GM18867 (cell line): ENCODE measurements at regions not wholly inside any gene's neighbourhood (a gene's known extent, or its start where the extent isn't known, plus 50 kb on each side); places are given as distances from the start of the nearest gene placed in this dataset.
"Not testable (repeated sequence)": the region's sequence is repeated elsewhere in the genome, so short reads cannot be mapped to it uniquely, and the experiment has no call there.

ENCODE experiments used
- ATAC-seq: cut with Tn5 transposase; IDR thresholded peaks from one replicate; pipeline ENCODE4 v1.9.1; 2021; ENCODE audit warnings: mild to moderate bottlenecking, moderate library complexity; ENCODE audit not compliant: unreplicated experiment

DNA sequence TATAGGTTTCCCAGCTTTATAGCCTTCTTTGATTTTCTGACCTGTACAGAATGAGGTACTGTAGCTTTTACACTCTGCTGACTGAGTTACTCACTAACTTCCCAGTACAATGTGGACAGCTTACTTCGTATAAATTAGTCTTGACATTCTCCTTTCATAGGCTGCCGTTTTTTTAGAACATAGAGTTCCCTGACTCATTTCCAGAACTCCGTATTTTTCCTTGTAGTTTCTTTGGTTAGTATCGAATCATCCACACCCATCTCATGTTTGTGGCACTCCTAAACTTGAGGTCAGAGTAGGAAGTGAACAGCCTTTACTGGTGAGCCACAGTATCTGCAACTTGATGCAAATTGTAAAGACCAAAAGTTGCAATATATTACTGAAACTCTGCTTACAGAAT, 303.9 kb downstream of the SLITRK5 start:
- no peak for ATAC-seq

GRCh38 chr13:87976650-87977049, 305.5 kb downstream of the SLITRK5 start:
- not testable (repeated sequence) for ATAC-seq

DNA sequence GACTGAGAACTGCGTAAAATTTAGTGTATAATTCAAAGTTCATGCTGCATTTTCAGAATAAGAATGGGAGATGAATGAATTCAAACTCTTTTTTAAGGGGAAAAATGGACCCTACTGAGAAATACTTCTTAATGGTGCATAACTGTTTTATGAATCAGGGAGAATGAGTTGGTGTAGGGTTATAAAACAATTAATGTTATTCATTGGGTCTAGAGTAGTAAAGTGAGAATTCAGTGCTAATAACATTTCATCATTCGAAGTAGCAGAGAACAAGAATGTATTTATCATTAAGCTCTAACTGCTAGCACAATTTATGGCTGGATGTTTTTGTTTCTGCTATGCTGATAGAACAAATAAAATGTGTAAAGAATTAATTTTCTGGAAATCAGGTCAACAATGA, 310.2 kb downstream of the SLITRK5 start:
- ATAC-seq = no peak

DNA sequence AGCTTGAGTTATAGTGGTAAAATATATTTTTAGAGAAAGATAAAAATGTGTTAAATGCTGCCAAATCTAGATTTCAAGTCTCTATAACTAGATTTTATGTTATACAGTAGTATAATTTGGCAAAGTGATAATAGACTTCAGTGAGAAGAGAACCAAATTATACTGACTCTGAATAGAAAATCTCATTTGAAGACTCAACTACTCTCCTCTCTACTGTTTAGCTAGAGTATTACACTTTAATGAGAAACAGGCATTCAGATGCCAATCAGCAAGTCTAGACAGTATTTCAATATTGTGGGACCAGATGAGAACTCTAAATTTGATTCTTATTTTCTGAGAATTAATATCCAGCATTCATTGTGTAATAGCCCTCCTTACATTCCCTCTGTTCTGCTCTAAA, 311.2 kb downstream of the SLITRK5 start:
- no peak for ATAC-seq

GRCh38 chr13:87986639-87987250, 315.6 kb downstream of the SLITRK5 start:
- no peak for ATAC-seq

- no peak for ATAC-seq
Observed at GRCh38 chr13:87998081-87998480, 326.9 kb downstream of the SLITRK5 start.

DNA sequence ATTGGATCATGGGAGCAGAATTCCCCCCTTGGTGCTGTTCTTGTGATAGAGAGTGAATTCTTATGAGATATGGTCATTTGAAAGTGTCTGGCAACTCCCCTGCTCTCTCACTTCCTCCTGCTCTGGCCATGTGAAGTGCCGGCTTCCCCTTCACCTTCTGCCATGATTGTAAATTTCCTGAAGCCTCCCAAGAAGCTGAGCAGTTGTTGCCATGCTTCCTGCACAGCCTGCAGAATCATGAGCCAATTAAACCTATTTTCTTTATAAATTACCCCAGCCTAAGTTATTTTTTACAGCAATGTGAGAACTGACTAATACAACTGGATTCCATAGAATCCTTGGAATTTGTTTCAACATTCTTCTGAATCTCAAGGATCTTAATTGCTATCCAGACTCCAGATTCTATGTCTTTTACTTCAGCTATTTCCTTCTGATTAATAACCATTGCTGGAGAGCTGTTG, 328.1 kb downstream of the SLITRK5 start:
- ATAC-seq = no peak

DNA sequence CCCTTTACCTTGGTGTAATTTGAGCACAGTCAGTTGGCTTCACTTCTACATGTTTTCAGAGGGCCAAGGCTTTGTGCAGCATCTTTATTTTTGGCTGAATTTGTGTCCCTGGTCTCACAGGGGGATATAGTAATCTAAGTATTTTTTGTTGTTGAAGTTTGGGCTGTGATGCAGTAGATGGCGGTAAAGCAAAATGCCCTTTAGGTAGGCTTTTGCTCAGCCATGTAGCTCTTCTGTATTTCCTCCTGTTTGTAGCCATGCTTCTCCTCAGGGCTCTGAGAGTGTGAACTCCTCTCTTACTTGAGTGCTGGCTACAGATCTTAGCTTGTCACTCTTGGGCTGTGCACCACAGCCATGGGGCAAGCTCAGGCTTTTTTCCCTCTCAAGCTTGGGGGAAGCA, 328.6 kb downstream of the SLITRK5 start:
- no peak for ATAC-seq

DNA sequence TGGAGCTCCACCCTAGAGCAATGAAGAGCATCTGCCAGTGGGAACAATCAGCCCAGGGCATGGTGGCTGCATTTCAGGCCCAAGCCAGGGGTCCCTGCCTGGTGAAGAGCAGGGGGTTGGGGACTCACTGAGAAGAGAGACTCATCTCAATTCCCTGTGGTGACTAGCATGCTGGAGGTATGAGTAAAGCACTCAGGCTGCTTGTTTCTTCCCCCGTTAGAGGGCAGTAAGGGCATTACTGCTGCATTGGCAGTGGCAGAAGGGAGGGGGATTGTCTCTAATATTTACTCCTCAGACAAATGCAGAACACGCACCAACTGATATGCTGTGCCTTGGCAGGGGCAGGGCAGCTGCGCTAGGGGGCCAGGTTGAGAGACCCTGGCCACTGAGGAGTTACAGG, 329.1 kb downstream of the SLITRK5 start:
- ATAC-seq = no peak

DNA sequence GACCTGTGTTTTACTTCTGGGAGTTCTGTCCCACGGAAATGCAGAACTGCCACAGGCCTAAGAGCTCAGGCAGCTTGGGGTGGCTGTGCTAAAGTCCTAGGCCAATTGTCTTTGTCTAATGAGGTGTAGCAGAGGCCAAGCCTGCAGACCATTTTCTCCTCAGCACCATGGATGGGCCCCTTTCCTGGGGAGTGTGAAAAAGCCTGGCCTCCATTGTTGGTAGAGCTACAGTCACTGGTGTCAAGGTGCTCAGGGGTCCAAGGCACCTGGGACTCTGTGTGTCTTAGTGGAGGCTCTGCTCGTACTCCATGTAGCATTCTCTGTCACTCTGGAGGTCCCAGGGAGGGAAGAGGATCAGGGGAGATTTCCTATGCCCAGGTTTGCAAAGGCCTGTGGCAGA, 329.6 kb downstream of the SLITRK5 start:
- ATAC-seq = no peak

DNA sequence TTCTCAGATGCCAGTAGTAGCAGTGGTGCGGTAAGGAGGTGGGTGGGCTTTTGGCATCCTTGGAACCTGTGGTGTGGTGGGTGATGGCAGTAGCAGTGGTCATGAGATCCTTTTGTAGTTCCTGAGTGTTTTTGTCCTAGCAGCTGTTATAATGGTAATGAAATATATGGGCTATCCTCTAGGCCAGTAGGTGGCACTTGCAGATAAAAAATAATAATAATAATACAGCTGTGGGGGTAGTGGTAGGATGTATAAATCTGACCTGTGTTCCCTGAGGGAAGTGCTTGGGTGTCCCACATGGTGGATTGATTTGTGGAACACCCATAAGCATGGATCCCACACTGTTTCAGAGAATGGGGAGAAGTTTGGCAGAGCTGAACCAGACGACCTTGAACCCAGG, 334.0 kb downstream of the SLITRK5 start:
- ATAC-seq = no peak

DNA sequence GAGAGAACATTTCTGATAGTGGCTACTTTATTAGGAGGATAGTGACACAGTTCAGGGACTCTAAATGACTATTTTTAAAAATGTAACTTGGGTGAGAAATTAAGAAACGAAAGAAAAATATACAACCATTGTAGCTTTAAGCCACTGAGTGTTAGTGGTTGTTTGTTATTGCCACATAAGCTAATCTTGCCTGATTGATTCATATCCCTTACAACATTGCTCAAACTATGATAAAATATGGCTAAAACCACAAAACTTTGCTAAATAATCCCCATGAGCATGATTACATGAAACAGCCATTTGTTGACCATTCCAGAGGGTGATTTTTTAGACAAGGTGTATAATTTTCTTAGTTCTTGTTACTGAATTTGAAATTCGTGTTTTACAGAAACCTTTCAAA, 343.4 kb downstream of the SLITRK5 start:
- ATAC-seq = no peak

DNA sequence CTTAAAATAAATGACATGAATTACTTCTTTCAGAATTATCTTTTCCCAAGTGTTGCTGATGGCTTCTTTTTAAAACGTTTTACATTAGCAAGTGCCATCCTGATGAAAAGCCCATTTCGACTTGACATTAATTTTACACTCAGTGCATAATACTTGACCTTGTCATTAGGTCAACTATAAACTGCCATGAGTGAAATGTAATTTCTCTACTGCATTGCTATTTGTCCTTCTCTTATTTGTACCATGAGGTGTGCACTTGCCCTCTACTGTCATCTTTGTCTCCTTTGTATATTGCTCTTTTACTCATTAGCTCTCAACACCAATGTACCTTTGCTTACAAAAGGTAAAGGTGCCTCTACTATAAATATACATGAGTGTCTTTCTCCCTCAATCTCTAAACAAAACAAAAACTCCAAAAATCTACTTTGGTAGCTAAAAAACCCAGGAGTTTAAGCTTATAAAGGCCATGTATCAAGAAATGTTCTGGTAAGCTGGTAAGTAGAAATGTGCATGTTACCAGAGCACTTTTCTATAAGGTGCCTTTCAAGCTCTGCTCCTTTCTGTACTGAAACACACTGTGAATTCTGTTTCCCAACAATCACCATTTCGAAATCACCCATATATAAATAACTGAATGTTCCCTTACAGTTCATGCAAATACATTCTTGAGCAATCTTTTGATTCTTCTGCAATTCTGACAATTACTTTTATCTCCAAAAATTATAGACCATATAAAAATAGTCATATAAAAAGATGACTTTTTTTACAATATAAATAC, 351.4 kb downstream of the SLITRK5 start:
- no peak for ATAC-seq

GRCh38 chr13:88026241-88026640, 355.1 kb downstream of the SLITRK5 start:
- no peak for ATAC-seq

DNA sequence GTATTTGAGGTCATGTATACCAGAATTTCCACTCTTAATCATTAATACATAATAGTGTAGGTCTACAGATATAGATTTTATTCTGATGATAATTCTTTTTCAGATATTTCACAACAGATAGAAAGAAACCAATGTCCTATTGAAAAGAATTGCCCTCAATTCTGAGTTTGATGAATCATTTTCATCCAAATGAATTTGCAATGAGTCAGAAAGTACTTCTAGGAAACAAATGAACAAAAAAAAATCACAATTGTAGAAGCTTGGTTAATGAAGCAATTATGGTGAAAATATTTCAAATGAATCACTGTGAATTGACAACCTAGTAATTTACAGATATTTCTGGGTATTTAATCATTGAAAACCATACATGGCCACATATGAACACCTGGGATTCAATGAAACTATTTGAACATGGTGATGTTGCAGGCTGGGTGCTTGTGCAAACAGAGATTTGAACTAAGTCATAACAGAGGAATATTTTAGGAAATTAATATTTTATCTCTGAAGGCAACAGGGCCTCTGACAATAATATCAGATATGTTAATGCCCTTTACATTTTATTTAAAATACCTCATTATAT, 360.9 kb downstream of the SLITRK5 start:
- no peak for ATAC-seq

GRCh38 chr13:88036205-88036604, 365.0 kb downstream of the SLITRK5 start:
- not testable (repeated sequence) for ATAC-seq

DNA sequence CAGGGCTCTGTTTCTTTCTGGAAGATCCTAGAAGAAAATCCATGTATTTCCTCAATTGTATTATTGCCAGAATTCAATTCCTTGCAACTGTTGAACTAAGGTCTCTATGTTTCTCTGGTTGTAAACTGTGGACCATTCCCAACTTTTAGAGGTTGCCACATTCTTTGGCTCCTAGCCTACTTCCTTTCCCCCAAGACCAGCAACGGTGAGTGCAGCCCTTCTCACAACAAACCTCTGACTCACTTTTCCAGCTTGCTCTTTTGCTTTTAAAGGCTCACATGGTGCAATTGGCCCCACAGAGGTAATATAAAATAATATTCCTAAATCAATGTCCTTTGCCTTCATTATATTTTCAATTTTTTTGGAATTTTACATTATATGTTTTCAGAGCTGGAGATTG, 371.3 kb downstream of the SLITRK5 start:
- no peak for ATAC-seq

DNA sequence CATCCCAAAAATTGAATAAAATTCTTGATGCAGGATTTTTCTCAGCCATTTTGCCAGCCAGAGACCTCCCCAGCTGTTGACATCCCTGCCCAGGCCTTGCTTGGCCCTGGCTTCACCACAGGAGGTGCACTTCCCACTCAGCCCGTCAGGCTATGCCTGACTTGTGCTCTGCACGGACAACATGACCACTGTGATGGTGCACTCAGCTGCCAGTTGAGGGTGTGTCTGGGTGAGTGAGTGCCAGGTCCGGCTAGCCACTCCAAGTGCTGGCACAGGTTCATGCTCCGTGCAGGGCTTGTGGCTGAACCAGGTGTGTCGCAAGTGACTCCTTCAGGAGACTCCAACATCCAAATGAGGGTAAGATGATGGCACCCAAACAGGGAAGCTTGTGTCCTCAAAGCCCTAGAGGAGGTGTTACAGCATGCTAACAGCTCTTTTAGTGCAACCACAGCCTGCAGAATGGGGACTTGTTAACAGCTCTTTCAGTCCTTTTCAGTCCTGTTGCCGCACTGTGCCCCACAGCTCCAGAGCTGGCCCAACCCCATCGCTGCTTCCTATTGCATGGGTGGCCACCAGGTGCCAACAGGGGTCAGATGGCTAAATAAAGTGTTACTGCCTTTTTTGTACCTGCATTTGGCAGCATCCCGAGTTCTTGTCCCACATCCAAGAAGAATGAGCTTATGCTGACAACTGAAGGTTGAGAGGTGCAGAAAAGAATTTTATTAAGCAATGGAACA, 380.7 kb downstream of the SLITRK5 start:
- no peak for ATAC-seq

GRCh38 chr13:88063741-88064140, 392.6 kb downstream of the SLITRK5 start:
- ATAC-seq = no peak

DNA sequence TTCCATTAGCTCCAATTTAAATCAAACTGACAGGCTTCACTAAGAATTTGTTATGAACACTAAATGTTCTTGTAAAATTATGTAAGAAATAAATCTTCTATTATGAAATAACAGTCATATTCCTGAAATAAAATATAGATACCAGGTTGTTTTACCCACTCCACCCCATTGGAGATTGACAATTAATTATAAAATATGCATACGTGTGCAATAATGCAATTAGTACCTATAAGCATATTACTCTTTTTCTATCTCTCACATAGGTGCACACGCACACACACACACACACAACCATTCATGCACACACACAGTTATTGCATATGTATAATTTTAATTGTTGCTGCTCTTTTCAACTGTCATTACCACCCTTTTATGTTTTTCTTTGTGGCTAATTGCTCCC, 395.7 kb downstream of the SLITRK5 start:
- ATAC-seq = no peak

DNA sequence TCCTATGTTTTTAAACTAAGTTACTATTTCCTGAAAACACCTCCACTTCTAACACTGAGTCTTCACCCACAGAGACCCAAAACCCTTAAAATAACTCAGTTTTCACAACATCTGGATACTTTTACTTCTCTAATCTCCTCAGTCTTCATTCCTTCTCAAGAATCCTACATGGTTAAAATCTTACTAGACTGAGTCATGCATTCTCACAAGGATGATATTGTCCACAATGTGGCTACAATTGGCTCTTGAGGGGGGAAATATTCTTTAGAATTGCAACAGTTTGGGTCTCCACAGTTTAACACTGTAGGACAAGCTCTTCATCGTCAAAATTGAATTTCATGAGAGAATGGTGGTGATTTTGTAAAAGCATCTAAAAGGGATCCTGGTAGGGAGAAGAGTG, 397.1 kb downstream of the SLITRK5 start:
- ATAC-seq = no peak

DNA sequence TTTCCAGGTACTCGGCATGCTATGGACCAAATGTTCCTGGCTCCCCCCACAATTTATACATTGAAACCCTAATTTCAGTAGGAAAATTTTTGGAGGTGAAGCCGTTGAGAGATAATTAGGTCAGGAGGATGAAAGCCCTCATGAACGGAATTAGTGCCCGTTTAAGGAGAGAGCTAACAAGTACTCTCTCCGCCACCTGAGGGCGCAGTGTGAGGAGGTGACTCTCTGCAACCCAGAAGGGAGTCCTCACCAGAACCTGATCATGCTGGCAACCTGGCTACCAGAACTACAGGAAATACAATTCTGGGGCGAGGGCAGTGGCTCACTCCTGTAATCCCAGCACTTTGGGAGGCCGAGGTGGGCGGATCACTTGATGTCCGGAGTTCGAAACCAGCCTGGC, 397.8 kb downstream of the SLITRK5 start:
- no peak for ATAC-seq
